Ovary (tissue), 7 donors: ENCODE measurements at regions not wholly inside any gene's neighbourhood (a gene's known extent, or its start where the extent isn't known, plus 50 kb on each side); places are given as distances from the start of the nearest gene placed in this dataset.

Source experiments
- DNase-seq, 5 donors: peaks; one replicate each; pipeline ENCODE4 v3.0.0-alpha.2; 2019 to 2020
- H3K27ac ChIP-seq, 2 donors: fragments of 200-600 bp; one replicate each; pipeline versions ENCODE4 v1.5.1 to v1.8.0; 2019 to 2022
- H3K27me3 ChIP-seq: fragments of 200-600 bp; one replicate; pipeline ENCODE4 v1.8.0; 2022
- H3K36me3 ChIP-seq: fragments of 200-600 bp; sonication (generic); one replicate; pipeline ENCODE4 v1.5.1; 2019
- H3K4me1 ChIP-seq: one replicate; pipeline ENCODE4 v1.8.1; 2013; ENCODE audit warnings: mild to moderate bottlenecking, moderate library complexity; ENCODE audit not compliant: insufficient read depth
- H3K4me3 ChIP-seq: fragments of 200-600 bp; sonication (generic); one replicate; pipeline ENCODE4 v1.5.1; 2017
- H3K9me3 ChIP-seq, 2 donors: fragments of 200-600 bp in 1 of 2; sonication (generic) in 1 of 2; one replicate each; pipeline versions ENCODE4 v1.5.1 to v1.8.1; 2013 to 2019; ENCODE audit warnings: mild to moderate bottlenecking in 1 of 2, moderate library complexity in 1 of 2
- EP300 ChIP-seq: sonication (generic); formaldehyde crosslinking; IDR thresholded peaks from one replicate; pipeline ENCODE4 v1.6.1; 2017; ENCODE audit warnings: antibody characterized with exemption
- POLR2A ChIP-seq: fragments of 450-650 bp; IDR thresholded peaks from one replicate; pipeline ENCODE4 v1.6.1; 2017; ENCODE audit warnings: antibody characterized with exemption, mild to moderate bottlenecking, moderate library complexity
- WGBS, 3 donors: extraction: QIAGEN DNeasy Blood & Tissue Kit in 1 of 3; methylation state at CpG; one replicate each; pipeline versions ENCODE4 v1.1.5 to v1.1.7; 2013 to 2017; 5-methylcytosine and 5-hydroxymethylcytosine counted together
- intact Hi-C, 4 donors: fragments of 100-400 bp; cut with DNase I; formaldehyde crosslinking; loops; one replicate each; pipeline versions ENCODE4 v1.11.0 to v1.15.1; 2022 to 2023
- TF ChIP-seq, protein P1 (sequence below), 3 donors: fragments of 450-650 bp in 2 of 3; fragments of 200-600 bp in 1 of 3; IDR thresholded peaks; one replicate each; pipeline versions ENCODE4 v1.5.1 to v1.8.0; 2016 to 2022; ENCODE audit warnings: antibody characterized with exemption in 3 of 3, mild to moderate bottlenecking in 1 of 3
- donor health status: DM: no; HTN: no; CAD: no; lungs with moderate emphysema.
- donor health status: DM: no; HTN: no; CAD: no.
- donor health status: Bipolar disorder and iron deficiency.
- donor health status: DM: no; HTN: no; CAD: no.
- donor health status: DM: yes; HTN: yes; CAD: no.

DNA sequence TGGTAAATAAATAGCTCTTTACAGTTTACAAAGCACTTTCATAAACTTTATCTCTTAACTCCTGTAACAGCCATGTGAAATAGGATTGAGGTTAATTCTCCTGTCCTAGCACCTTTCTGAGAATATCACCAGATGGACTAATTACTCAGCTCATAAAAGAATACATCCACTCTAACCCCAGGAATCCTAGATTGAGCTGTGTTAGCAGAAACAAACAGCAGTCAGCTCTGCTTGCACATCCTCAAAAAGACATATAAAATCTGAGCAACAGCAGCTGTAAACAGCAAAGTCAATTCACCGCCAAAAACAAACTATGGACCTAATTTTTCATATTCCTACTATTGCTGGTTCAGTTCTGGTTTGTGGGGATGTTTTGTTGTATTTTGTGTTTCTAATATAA is 182.8 kb downstream of the QDPR start:
- TF ChIP-seq EP300, result no peak
- no peak for TF ChIP-seq POLR2A
- TF ChIP-seq, protein P1, sequence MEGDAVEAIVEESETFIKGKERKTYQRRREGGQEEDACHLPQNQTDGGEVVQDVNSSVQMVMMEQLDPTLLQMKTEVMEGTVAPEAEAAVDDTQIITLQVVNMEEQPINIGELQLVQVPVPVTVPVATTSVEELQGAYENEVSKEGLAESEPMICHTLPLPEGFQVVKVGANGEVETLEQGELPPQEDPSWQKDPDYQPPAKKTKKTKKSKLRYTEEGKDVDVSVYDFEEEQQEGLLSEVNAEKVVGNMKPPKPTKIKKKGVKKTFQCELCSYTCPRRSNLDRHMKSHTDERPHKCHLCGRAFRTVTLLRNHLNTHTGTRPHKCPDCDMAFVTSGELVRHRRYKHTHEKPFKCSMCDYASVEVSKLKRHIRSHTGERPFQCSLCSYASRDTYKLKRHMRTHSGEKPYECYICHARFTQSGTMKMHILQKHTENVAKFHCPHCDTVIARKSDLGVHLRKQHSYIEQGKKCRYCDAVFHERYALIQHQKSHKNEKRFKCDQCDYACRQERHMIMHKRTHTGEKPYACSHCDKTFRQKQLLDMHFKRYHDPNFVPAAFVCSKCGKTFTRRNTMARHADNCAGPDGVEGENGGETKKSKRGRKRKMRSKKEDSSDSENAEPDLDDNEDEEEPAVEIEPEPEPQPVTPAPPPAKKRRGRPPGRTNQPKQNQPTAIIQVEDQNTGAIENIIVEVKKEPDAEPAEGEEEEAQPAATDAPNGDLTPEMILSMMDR (IDR thresholded peaks at IDR 0.05), result no peak
- DNase-seq, result no peak
- no peaks in the 10 kb centered on the region for H3K27me3 ChIP-seq
- intact Hi-C loops, result loop anchor here in 2 of 4 donors (10.0 kb wide), 2 partner anchors 814 to 1044 kb away; no protein-coding TSS in a partner anchor
- no peak overlapping the region for H3K4me3 ChIP-seq
- H3K4me1 ChIP-seq, result no peaks in the 10 kb centered on the region
- 79 to 94% (median 81%) methylated on average over 1 of the region's 1 CpG for WGBS, 3 donors
- H3K9me3 ChIP-seq, result no peaks in the 10 kb centered on the region
- H3K36me3 ChIP-seq, result no peaks in the 10 kb centered on the region
- H3K27ac ChIP-seq, result no peak overlapping the region

DNA sequence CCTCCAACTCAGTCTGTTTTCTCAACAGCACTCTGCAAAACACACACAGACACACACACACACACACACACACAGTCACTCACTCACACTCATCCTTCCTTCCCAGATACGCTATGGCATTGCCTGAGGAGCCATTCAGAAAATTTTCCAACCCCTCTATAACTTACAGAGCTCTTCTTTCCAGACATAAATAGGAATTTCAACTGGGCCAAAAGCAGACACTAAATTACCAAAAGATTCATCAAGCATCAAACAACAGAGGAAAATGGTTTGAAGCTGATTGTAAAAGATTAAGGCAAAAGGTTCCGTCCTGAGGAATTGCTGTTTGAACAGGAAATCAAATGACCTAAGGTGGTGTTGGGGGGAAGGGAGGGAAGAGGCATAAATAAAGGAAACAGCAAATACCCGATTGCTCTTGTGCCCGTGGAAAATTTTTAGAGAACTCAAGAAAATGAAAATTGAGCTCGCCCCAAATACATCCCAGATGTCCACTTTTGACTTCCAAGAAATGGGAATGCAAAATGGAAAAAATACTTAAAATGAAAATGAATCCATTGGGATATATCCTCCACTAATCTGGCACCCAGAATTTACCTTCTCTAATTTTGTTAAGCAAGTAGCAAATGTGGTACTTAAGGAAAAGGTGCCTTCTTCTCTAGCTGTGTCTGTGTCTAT is 183.6 kb downstream of the QDPR start:
- no peaks in the 10 kb centered on the region for H3K4me1 ChIP-seq
- no peak overlapping the region for H3K27ac ChIP-seq
- no peak overlapping the region for H3K4me3 ChIP-seq
- H3K27me3 ChIP-seq, result no peaks in the 10 kb centered on the region
- no peak for DNase-seq
- no peaks in the 10 kb centered on the region for H3K9me3 ChIP-seq
- no peak for TF ChIP-seq POLR2A
- TF ChIP-seq, protein P1 (IDR thresholded peaks at IDR 0.05), result no peak
- no peak for TF ChIP-seq EP300
- 67 to 83% (median 81%) methylated on average over 5 of the region's 5 CpGs for WGBS, 3 donors
- intact Hi-C loops, result loop anchor here in 2 of 4 donors (10.0 kb wide), 2 partner anchors 813 to 1043 kb away; no protein-coding TSS in a partner anchor
- H3K36me3 ChIP-seq, result no peaks in the 10 kb centered on the region

DNA sequence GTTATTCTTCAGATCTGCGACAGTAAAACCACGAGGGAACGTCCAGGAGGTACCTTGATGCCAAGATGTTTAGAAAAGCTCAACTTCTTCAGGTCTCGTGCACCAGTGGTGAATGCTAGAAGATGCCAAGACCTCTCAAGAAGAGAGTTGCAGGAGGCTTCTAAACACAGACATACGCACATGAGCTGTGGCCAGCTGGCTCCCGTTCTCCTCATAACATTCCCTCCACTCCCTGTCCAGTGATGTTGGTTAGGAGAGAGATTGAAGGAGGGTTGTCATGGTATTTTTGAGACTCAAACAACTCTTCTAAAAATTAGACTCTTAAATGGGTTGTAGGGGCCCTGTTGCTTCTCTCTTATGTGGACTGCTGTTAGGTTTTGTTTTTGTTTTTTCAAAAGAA is 184.3 kb downstream of the QDPR start:
- 31 to 39% (median 36%) methylated on average over 6 of the region's 6 CpGs for WGBS, 3 donors
- intact Hi-C loops, result loop anchor here in 2 of 4 donors (10.0 kb wide), 2 partner anchors 813 to 1043 kb away; no protein-coding TSS in a partner anchor
- Histone ChIP-seq H3K4me3 (no peak overlapping the region), H3K4me1 (no peaks in the 10 kb centered on the region), H3K36me3 (no peaks in the 10 kb centered on the region), H3K9me3 (no peaks in the 10 kb centered on the region), H3K27ac (no peak overlapping the region), H3K27me3 (no peaks in the 10 kb centered on the region)
- TF ChIP-seq EP300 (no peak), POLR2A (no peak)
- TF ChIP-seq, protein P1 (IDR thresholded peaks at IDR 0.05), result no peak
- no peak for DNase-seq

DNA sequence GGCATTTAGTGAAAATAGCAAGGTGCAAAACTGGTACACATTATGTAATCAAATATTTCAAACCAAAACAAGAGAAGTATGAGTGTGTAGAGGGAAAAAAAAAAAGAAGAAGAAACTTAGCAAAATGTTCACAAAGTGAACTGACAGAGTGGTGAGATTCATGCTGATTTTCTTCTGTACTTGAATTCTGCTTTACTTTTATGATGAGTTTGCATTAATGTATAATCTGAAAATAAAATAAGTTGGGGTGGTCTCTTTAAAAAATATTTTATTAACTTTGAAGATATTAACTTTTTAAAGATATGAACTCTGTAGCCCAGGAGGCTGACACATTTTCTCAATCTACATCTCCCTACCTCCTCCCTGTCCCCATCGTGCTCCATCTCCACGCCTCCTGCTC is 185.1 kb downstream of the QDPR start:
- H3K27me3 ChIP-seq, result no peaks in the 10 kb centered on the region
- WGBS, 3 donors, result 67 to 81% (median 79%) methylated on average over 2 of the region's 2 CpGs
- no peak for DNase-seq
- H3K4me3 ChIP-seq, result no peak overlapping the region
- TF ChIP-seq, protein P1 (IDR thresholded peaks at IDR 0.05), result no peak
- no peak for TF ChIP-seq POLR2A
- no peak for TF ChIP-seq EP300
- no peak overlapping the region for H3K27ac ChIP-seq
- intact Hi-C loops, result loop anchor here in 2 of 4 donors (10.0 kb wide), 2 partner anchors 812 to 1042 kb away; no protein-coding TSS in a partner anchor
- H3K36me3 ChIP-seq, result no peaks in the 10 kb centered on the region
- H3K4me1 ChIP-seq, result no peaks in the 10 kb centered on the region
- no peaks in the 10 kb centered on the region for H3K9me3 ChIP-seq
